Stimulated activated CD8-positive, alpha-beta memory T cell treated with anti-CD3 and anti-CD28 coated beads, Interleukin-15, amount 100 ng/mL, for 48 hours (primary cell): ENCODE measurements at regions not wholly inside any gene's neighbourhood (a gene's known extent, or its start where the extent isn't known, plus 50 kb on each side); places are given as distances from the start of the nearest gene placed in this dataset.

Experiments
- DNase-seq, 2 donors: peaks; one replicate each; pipeline ENCODE4 v3.0.0-alpha.2; 2020; ENCODE audit warnings: low read depth in 2 of 2

- no peak for DNase-seq
Observed at GRCh38 chr4:24476282-24476681, 108.1 kb downstream of the DHX15 start.

GRCh38 chr4:24475756-24476155 lies 108.6 kb downstream of the DHX15 start:
- DNase-seq: no peak

DNA sequence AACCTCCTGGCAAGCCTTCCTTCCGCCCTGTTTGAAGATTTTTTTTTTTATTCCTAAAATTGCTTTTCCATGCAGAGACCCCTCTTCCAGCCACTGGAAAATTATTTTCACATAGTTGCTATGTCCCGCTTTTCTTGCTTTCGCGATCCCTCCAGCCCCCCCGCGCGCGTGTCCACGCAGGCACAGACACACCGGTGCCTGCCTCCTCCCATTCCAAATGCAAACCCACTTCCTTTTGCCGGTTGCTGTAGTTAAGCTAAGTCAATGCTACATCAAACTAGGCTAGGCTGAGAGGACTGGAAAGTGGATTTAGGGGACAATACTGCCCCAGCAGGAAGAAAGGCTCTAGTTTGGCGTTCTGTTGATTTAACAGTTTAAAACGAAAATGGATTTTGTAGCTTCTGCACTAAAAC lies 111.0 kb downstream of the DHX15 start:
- DNase-seq: no peak

DNA sequence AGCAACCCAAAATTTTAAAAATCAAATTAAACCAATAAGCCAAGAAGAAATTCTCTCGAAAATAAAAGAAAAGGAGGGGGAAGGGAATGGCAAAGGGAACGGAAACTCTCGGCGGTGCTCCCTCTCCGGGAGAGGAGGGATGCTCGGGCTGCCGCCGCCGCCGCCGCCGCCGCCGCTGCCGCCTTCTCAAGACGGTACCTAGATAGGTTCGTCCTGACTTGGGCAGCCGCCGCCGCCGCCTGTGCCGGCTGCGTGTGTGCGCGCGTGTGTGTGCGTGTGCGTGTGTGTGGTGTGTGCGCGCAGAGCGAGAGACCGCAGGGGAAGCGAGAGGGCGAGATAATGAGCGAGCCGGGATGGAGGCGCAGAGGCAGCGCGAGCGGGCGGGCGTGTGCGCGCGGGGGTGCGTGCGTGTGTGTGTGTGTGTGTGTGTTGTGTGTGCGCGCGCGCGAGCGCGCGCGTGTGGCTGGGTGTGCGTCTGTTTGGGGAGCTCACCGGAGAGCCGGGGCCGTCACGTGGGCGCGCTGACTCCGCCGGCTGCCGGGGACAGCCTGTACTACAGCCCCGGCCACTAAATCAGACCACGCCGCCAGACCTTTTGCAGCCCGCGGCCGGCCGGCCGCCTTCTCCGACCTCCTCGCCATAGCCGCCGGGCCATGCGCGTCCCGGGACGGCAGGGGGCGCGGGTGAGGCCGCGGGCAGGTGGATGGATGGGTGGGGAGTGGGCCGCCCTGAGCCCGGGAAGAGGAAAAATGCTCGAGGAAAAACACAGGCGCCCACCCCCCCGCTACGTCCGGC lies 111.6 kb downstream of the DHX15 start:
- DNase-seq: peak in 1 of 2 donors; percentile 28

GRCh38 chr4:24472161-24472510 lies 112.2 kb downstream of the DHX15 start:
- no peak for DNase-seq

DNA sequence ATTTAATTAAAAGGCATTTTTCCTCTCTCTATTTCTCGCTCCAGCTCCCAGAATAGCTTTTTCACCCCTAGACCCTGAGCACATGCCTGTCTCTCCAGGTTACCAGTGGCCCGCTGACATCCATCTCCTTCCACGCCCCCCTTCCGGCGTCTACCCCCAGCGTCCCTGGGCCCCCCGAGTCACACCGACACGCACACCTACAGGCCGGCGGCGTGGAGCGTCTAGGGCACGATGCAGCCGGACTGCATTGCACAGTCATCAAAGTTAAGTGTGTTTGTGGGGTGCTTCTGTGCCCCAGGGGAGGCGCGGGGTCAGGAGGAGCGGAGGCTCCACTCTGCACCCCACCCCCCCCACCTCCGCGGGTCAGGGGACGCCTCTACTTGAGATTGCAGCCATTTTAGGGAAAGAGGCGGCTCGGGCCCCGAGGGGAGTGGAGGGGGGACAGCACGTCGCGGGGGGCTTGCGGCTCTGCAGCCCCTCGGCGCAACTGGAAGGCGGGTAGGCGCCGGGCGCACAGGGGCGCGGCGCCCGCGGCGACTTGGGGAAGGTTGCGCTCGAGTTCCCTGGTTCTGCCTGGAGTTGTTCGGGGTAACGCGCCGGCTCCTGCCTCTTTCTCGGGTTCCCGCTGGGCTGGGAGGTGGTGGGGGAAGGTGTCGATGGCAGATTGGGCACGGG lies 112.7 kb downstream of the DHX15 start:
- no peak for DNase-seq

- peak in 1 of 2 donors; percentile 21 for DNase-seq
Observed at GRCh38 chr4:24470666-24471485, 113.5 kb downstream of the DHX15 start.

GRCh38 chr4:24468071-24468470 lies 116.3 kb downstream of the DHX15 start:
- DNase-seq: no peak

DNA sequence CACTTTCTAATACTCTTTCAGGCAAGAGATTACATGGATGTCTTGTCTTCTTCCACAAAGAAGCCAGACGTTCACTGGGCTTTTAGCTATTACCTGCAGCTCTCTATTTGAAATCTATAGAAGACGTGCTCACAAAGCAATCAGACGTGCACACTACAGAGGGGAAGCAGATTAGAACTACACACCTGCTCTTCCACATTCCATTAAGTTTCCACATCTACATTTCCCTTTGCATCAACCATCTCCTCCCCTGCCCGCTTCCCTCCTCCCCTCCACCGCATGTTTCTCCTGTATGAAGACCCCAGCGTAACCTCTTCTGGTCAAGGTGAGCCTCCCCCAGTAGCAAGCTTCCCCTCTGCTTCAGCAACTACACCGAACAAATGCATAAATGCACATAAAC lies 119.8 kb downstream of the DHX15 start:
- no peak for DNase-seq

DNA sequence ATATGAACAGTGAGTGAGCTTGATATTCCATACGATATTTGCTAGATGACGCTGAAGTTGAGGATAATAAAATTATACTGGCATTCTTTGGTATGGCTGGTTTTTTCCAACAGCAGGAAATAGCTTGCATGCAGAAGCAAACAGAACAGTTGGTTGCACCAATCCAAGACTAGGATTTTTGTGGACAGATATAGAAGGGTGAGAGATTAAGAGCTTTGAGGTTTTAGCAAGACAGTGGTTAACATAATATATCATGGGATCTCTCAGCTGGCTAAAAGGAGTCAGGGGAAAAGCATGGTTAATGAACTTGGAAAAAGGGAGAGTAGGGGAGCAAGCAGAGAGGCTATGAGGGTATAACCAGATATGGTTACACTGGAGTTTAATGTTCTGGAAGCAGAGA lies 127.9 kb downstream of the DHX15 start:
- DNase-seq: no peak

DNA sequence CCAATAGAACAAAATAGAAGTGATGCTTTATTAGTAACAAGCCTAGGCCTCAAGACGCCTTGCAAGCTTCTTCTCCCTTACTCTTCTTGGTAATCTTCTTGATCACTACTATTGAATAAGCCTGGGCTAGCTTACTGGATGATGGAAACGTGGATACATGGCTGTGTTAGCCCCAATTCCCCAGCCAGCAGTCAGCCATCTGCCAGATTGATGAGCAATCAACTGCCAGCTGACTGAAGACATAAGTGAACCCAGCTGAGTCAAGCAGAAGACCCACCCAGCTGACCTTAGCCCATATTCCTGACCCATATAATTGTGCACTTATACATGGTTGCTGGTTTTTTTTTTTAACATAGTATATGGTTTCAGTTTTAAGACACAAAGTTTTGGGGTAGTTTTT lies 130.4 kb downstream of the DHX15 start:
- no peak for DNase-seq

DNA sequence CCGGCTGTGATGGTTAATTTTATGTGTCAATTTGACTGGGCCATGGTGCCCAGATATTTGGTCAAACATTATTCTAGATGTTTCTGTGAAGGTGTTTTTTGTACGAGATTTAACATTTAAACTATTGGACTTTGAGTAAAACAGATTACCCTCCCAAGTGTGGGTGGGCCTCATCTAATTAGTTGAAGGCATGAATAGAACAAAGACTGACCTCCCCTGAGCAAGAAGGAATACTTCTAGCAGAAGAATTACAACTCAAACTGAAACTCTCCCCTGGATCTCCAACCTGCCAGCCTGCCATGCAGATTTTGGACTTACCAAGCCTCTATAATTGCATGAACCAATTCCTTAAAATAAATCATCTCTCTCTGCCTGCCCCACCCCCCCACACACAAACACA lies 132.5 kb downstream of the DHX15 start:
- no peak for DNase-seq

DNA sequence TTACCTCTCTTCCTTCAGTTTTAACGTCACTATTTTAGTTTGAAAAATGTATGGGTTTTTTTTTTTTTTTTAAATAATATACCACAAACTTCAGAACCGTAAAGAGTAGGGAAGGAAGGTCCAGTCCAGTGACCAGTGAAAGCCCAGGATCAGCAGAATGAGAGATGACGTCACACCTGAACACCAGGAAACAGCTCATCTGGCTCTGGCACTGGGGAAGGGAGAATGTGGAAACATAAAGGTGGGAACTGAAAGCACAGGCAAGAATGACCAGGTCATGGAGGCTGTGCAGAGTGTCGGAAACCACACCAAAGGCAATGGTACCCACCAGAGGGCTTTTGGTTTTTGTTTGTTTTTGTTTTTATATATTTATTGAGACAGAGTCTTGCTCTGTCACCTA lies 141.2 kb downstream of the DHX15 start:
- no peak for DNase-seq

- no peak for DNase-seq
Observed at GRCh38 chr4:24440765-24441164, 143.6 kb downstream of the DHX15 start.

DNA sequence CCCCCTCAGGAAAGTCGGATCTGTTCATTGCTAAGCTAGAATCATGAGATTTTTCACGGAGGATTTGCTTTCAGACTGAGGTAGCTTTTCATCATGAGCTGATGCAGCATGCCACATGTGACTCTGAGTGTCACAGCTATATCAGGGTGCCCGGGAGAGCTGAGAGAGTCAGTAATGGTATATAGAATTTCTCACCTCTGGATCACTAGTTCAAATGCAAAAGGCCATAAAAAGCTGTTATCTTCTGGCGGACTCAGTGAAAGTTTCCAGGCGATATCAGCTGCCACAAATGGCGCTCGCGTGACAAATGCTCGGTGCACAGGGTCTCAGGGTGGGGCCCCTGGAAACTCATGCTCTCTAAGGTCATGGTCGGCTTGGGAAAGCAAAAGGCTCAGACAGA lies 150.1 kb downstream of the DHX15 start:
- no peak for DNase-seq

- DNase-seq: no peak
Observed at GRCh38 chr4:24433515-24434214, 150.7 kb downstream of the DHX15 start.

DNA sequence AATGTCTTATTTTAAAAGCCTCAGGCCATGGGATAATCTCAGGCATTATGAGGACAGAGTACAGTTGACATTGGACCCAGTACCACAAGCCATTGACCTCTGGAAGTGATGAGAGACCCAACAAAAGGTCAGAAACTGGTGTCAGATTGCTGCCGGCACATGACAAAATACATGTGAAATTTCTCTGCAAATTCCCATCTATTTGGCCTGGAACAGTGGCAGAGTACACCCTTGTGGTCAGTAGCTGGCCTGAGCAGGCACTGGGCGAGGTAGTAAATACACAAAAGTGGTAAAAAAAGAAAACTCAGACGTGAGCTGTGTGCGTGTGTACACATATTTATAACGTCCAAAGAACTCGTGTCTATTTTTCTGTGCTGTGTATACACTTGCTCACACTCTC lies 155.5 kb downstream of the DHX15 start:
- DNase-seq: no peak

GRCh38 chr4:24426557-24426956 lies 157.8 kb downstream of the DHX15 start:
- DNase-seq: no peak

- no peak for DNase-seq
Observed at GRCh38 chr4:24425863-24426262, 158.5 kb downstream of the DHX15 start.

GRCh38 chr4:24423670-24424069 lies 160.7 kb downstream of the DHX15 start:
- DNase-seq: no peak

GRCh38 chr4:24422644-24423043 lies 161.7 kb downstream of the DHX15 start:
- DNase-seq: no peak
